ENCODE measurements at regions not wholly inside any gene's neighbourhood (a gene's known extent, or its start where the extent isn't known, plus 50 kb on each side); places are given as distances from the start of the nearest gene placed in this dataset.
"Not testable (repeated sequence)": the region's sequence is repeated elsewhere in the genome, so short reads cannot be mapped to it uniquely, and the experiment has no call there.

GRCh38 chr9:111744363-111744762 is 50.4 kb downstream of the SHOC1 start:
- Histone ChIP-seq H3K4me2 (no peak overlapping the region), H3K4me3 (no peak overlapping the region), H3K9me3 (ENCODE audit: low read depth) (no peaks in the 10 kb centered on the region), H3K9me2 (replicated peaks; ENCODE audit: insufficient read depth) (no peaks in the 10 kb centered on the region), H2AFZ (no peak overlapping the region), H4K20me1 (ENCODE audit: insufficient read depth, poor library complexity, severe bottlenecking) (no peaks in the 10 kb centered on the region), H3K79me2 (no peaks in the 10 kb centered on the region), H3K4me1 (ENCODE audit: insufficient read depth) (no peaks in the 10 kb centered on the region), H3K27ac (no peak overlapping the region), H3K27me3 (no peaks in the 10 kb centered on the region), H3K36me3 (replicated peaks; ENCODE audit: insufficient read depth, low read depth) (no peaks in the 10 kb centered on the region)
- TF ChIP-seq EZH2phosphoT487 (IDR thresholded peaks at IDR 0.05; ENCODE audit: low read depth, severe bottlenecking, unreplicated experiment) = no peak
- TF ChIP-seq CTCF (IDR thresholded peaks at IDR 0.05; ENCODE audit: poor library complexity) = no peak
- no peak for TF ChIP-seq EZH2 (IDR thresholded peaks at IDR 0.05; ENCODE audit: borderline replicate concordance)
- no peak for DNase-seq (ENCODE audit: low spot score)

- H3K9me2 ChIP-seq (replicated peaks; ENCODE audit: insufficient read depth) = no peaks in the 10 kb centered on the region
- no peaks in the 10 kb centered on the region for H3K9me3 ChIP-seq (ENCODE audit: low read depth)
- H3K79me2 ChIP-seq = no peaks in the 10 kb centered on the region
- TF ChIP-seq CTCF (IDR thresholded peaks at IDR 0.05; ENCODE audit: poor library complexity) = no peak
- TF ChIP-seq EZH2phosphoT487 (IDR thresholded peaks at IDR 0.05; ENCODE audit: low read depth, severe bottlenecking, unreplicated experiment) = no peak
- no peak for TF ChIP-seq EZH2 (IDR thresholded peaks at IDR 0.05; ENCODE audit: borderline replicate concordance)
- no peaks in the 10 kb centered on the region for H4K20me1 ChIP-seq (ENCODE audit: insufficient read depth, poor library complexity, severe bottlenecking)
- no peak overlapping the region for H3K4me2 ChIP-seq
- no peaks in the 10 kb centered on the region for H3K4me1 ChIP-seq (ENCODE audit: insufficient read depth)
- no peak for DNase-seq (ENCODE audit: low spot score)
- H2AFZ ChIP-seq = no peak overlapping the region
- no peak overlapping the region for H3K27ac ChIP-seq
- H3K36me3 ChIP-seq (replicated peaks; ENCODE audit: insufficient read depth, low read depth) = no peaks in the 10 kb centered on the region
- no peak overlapping the region for H3K4me3 ChIP-seq
- 67% methylated on average over 4 of the region's 4 CpGs for WGBS (ENCODE audit: low lambda C conversion rate, missing lambda C conversion rate)
- no peaks in the 10 kb centered on the region for H3K27me3 ChIP-seq
These were observed 51.5 kb downstream of the SHOC1 start for GRCh38 chr9:111743275-111743674.

GRCh38 chr9:111740739-111741138 is 54.0 kb downstream of the SHOC1 start:
- Histone ChIP-seq H3K4me1 (ENCODE audit: insufficient read depth) (no peaks in the 10 kb centered on the region), H2AFZ (no peak overlapping the region), H3K27me3 (no peaks in the 10 kb centered on the region), H3K4me3 (no peak overlapping the region), H3K9me2 (replicated peaks; ENCODE audit: insufficient read depth) (no peaks in the 10 kb centered on the region), H3K9me3 (ENCODE audit: low read depth) (no peaks in the 10 kb centered on the region), H3K36me3 (replicated peaks; ENCODE audit: insufficient read depth, low read depth) (no peaks in the 10 kb centered on the region), H3K4me2 (no peak overlapping the region), H4K20me1 (ENCODE audit: insufficient read depth, poor library complexity, severe bottlenecking) (no peaks in the 10 kb centered on the region), H3K27ac (no peak overlapping the region), H3K79me2 (no peaks in the 10 kb centered on the region)
- DNase-seq (ENCODE audit: low spot score) = no peak
- 95% methylated on average over 19 of the region's 19 CpGs for WGBS (ENCODE audit: low lambda C conversion rate, missing lambda C conversion rate)
- TF ChIP-seq EZH2 (IDR thresholded peaks at IDR 0.05; ENCODE audit: borderline replicate concordance) (no peak), CTCF (IDR thresholded peaks at IDR 0.05; ENCODE audit: poor library complexity) (no peak), EZH2phosphoT487 (IDR thresholded peaks at IDR 0.05; ENCODE audit: low read depth, severe bottlenecking, unreplicated experiment) (no peak)

GRCh38 chr9:111736714-111737113 is 58.0 kb downstream of the SHOC1 start:
- no peak for DNase-seq (ENCODE audit: low spot score)
- H3K4me1 ChIP-seq (ENCODE audit: insufficient read depth) = no peaks in the 10 kb centered on the region
- TF ChIP-seq EZH2phosphoT487 (IDR thresholded peaks at IDR 0.05; ENCODE audit: low read depth, severe bottlenecking, unreplicated experiment) (no peak), EZH2 (IDR thresholded peaks at IDR 0.05; ENCODE audit: borderline replicate concordance) (no peak), CTCF (IDR thresholded peaks at IDR 0.05; ENCODE audit: poor library complexity) (no peak)
- no peaks in the 10 kb centered on the region for H4K20me1 ChIP-seq (ENCODE audit: insufficient read depth, poor library complexity, severe bottlenecking)
- no peaks in the 10 kb centered on the region for H3K36me3 ChIP-seq (replicated peaks; ENCODE audit: insufficient read depth, low read depth)
- H3K4me2 ChIP-seq = no peak overlapping the region
- H3K79me2 ChIP-seq = no peaks in the 10 kb centered on the region
- no peak overlapping the region for H3K27ac ChIP-seq
- H3K9me3 ChIP-seq (ENCODE audit: low read depth) = no peaks in the 10 kb centered on the region
- H3K4me3 ChIP-seq = no peak overlapping the region
- H2AFZ ChIP-seq = no peak overlapping the region
- no peaks in the 10 kb centered on the region for H3K27me3 ChIP-seq
- H3K9me2 ChIP-seq (replicated peaks; ENCODE audit: insufficient read depth) = no peaks in the 10 kb centered on the region

- not testable (repeated sequence) for H3K79me2 ChIP-seq, H3K27me3 ChIP-seq
These were observed 59.4 kb downstream of the SHOC1 start for GRCh38 chr9:111735344-111735743.

More at GRCh38 chr9:111735344-111735743, 59.4 kb downstream of the SHOC1 start:
- 100% methylated on average over 2 of the region's 2 CpGs for WGBS (ENCODE audit: low lambda C conversion rate, missing lambda C conversion rate)
- H3K4me3 ChIP-seq; H3K27ac ChIP-seq; H3K36me3 ChIP-seq (replicated peaks; ENCODE audit: insufficient read depth, low read depth); H3K4me1 ChIP-seq (ENCODE audit: insufficient read depth); H3K4me2 ChIP-seq; H4K20me1 ChIP-seq (ENCODE audit: insufficient read depth, poor library complexity, severe bottlenecking); H3K9me3 ChIP-seq (ENCODE audit: low read depth); H3K9me2 ChIP-seq (replicated peaks; ENCODE audit: insufficient read depth); H2AFZ ChIP-seq; DNase-seq (ENCODE audit: low spot score): not testable (repeated sequence)
